HL-60 (cell line): ENCODE measurements at regions not wholly inside any gene's neighbourhood (a gene's known extent, or its start where the extent isn't known, plus 50 kb on each side); places are given as distances from the start of the nearest gene placed in this dataset.

Experiments used
- DNase-seq, 2 experiments: peaks; one replicate each; pipeline ENCODE4 v3.0.0-alpha.2; 2010 to 2020; ENCODE audit warnings: low read depth in 1 of 2, low spot score in 1 of 2
- H3K27ac ChIP-seq: fragments of 250-450 bp; sonication (Bioruptor Pico); replicated peaks from 2 replicates; pipeline ENCODE4 v1.5.1; 2020; ENCODE audit warnings: mild to moderate bottlenecking, moderate library complexity
- H3K27me3 ChIP-seq: fragments of 250-450 bp; sonication (Bioruptor Pico); 2 replicates; pipeline ENCODE4 v1.5.1; 2021; ENCODE audit warnings: mild to moderate bottlenecking, moderate library complexity; ENCODE audit not compliant: insufficient read depth, poor library complexity, severe bottlenecking
- H3K4me3 ChIP-seq: replicated peaks from 2 replicates; pipeline ENCODE4 v1.5.1; 2011; ENCODE audit warnings: mild to moderate bottlenecking, control low read depth, low read length; ENCODE audit not compliant: insufficient read depth
- GABPA ChIP-seq: IDR thresholded peaks from 2 replicates; pipeline ENCODE4 v1.6.1; 2012; ENCODE audit warnings: low read depth
- POLR2AphosphoS5 ChIP-seq: IDR thresholded peaks from 2 replicates; pipeline ENCODE4 v1.6.1; 2012; ENCODE audit warnings: low read depth
- SPI1 ChIP-seq: IDR thresholded peaks from 2 replicates; pipeline ENCODE4 v1.6.1; 2012; ENCODE audit warnings: low read depth, mild to moderate bottlenecking, borderline replicate concordance
- TF ChIP-seq, protein P1 (sequence below): IDR thresholded peaks from 2 replicates; pipeline ENCODE4 v1.6.1; 2012; ENCODE audit warnings: low read depth; ENCODE audit not compliant: insufficient replicate concordance
- TF ChIP-seq, protein P2 (sequence below): IDR thresholded peaks from one replicate; pipeline ENCODE4 v1.5.1; 2011; ENCODE audit warnings: low read length, control low read depth, inconsistent platforms; ENCODE audit not compliant: insufficient read depth

DNA sequence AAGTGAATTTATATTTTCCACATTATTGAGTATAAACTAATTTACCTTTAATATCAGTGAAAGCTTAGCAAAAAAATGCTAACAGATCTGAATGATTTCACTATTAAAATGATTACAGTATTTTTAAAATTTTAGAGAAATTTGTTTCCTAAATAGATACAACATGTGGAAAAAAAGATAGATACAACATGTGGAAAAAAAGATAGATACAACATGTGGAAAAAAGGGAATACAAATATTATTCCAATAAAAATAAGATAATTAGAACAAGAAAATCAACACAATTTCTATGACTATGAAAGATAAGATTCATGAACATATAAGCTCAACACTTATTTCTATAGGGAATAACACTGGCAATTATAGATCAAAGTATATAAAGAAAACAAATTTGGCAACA lies 865.9 kb upstream of the VRK2 start:
- DNase-seq, result no peak
- Histone ChIP-seq H3K27ac (no peak overlapping the region), H3K4me3 (no peak overlapping the region), H3K27me3 (no peaks in the 10 kb centered on the region)
- TF ChIP-seq, protein P1, sequence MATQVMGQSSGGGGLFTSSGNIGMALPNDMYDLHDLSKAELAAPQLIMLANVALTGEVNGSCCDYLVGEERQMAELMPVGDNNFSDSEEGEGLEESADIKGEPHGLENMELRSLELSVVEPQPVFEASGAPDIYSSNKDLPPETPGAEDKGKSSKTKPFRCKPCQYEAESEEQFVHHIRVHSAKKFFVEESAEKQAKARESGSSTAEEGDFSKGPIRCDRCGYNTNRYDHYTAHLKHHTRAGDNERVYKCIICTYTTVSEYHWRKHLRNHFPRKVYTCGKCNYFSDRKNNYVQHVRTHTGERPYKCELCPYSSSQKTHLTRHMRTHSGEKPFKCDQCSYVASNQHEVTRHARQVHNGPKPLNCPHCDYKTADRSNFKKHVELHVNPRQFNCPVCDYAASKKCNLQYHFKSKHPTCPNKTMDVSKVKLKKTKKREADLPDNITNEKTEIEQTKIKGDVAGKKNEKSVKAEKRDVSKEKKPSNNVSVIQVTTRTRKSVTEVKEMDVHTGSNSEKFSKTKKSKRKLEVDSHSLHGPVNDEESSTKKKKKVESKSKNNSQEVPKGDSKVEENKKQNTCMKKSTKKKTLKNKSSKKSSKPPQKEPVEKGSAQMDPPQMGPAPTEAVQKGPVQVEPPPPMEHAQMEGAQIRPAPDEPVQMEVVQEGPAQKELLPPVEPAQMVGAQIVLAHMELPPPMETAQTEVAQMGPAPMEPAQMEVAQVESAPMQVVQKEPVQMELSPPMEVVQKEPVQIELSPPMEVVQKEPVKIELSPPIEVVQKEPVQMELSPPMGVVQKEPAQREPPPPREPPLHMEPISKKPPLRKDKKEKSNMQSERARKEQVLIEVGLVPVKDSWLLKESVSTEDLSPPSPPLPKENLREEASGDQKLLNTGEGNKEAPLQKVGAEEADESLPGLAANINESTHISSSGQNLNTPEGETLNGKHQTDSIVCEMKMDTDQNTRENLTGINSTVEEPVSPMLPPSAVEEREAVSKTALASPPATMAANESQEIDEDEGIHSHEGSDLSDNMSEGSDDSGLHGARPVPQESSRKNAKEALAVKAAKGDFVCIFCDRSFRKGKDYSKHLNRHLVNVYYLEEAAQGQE, result no peak
- TF ChIP-seq, protein P2, sequence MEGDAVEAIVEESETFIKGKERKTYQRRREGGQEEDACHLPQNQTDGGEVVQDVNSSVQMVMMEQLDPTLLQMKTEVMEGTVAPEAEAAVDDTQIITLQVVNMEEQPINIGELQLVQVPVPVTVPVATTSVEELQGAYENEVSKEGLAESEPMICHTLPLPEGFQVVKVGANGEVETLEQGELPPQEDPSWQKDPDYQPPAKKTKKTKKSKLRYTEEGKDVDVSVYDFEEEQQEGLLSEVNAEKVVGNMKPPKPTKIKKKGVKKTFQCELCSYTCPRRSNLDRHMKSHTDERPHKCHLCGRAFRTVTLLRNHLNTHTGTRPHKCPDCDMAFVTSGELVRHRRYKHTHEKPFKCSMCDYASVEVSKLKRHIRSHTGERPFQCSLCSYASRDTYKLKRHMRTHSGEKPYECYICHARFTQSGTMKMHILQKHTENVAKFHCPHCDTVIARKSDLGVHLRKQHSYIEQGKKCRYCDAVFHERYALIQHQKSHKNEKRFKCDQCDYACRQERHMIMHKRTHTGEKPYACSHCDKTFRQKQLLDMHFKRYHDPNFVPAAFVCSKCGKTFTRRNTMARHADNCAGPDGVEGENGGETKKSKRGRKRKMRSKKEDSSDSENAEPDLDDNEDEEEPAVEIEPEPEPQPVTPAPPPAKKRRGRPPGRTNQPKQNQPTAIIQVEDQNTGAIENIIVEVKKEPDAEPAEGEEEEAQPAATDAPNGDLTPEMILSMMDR, result no peak
- TF ChIP-seq POLR2AphosphoS5 (no peak), GABPA (no peak), SPI1 (no peak)

DNA sequence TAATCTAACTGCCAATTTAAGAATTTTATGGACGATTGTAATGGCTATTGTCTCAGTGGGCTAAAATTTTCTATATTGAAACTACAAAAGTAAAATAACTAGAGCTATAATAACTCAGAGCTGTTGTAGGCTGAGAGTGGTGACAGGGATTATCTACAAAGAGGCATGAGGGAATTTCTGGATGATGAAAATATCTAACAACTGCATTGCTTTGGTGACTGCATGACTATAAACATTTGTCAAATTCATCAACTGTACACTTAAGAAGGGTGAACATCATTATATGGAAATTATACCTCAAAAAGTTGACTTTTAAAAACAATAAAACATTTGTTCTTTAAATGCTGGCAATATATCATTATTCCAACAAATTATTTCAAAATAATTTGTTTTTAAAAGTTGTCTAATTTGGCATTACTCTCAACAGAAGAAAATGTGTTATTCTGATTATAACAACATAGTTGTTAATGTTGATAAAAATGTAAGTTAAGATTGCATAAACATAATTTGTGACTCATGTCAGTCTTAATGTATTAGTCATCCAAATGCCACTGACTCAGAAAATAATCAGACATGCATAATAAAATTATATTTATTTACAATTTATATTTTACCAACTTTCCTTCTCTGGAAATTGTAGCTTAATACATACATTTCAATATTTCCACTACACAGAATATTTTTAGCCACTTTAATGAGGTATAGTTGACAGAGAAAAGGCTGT lies 865.1 kb upstream of the VRK2 start:
- DNase-seq, result no peak
- H3K27me3 ChIP-seq, result no peaks in the 10 kb centered on the region
- TF ChIP-seq POLR2AphosphoS5, result no peak
- no peak for TF ChIP-seq SPI1
- TF ChIP-seq, protein P1, result no peak
- no peak for TF ChIP-seq GABPA
- TF ChIP-seq, protein P2, result no peak
- H3K27ac ChIP-seq, result no peak overlapping the region
- H3K4me3 ChIP-seq, result no peak overlapping the region

GRCh38 chr2:57182916-57183315 lies 863.7 kb upstream of the VRK2 start:
- no peak for DNase-seq
- H3K27ac ChIP-seq, result no peak overlapping the region
- TF ChIP-seq, protein P1, result no peak
- TF ChIP-seq, protein P2, result no peak
- TF ChIP-seq SPI1, result no peak
- TF ChIP-seq GABPA, result no peak
- TF ChIP-seq POLR2AphosphoS5, result no peak

More at GRCh38 chr2:57182916-57183315, 863.7 kb upstream of the VRK2 start:
- no peaks in the 10 kb centered on the region for H3K27me3 ChIP-seq
- no peak overlapping the region for H3K4me3 ChIP-seq
